ENCODE measurements at regions not wholly inside any gene's neighbourhood (a gene's known extent, or its start where the extent isn't known, plus 50 kb on each side); places are given as distances from the start of the nearest gene placed in this dataset.

DNA sequence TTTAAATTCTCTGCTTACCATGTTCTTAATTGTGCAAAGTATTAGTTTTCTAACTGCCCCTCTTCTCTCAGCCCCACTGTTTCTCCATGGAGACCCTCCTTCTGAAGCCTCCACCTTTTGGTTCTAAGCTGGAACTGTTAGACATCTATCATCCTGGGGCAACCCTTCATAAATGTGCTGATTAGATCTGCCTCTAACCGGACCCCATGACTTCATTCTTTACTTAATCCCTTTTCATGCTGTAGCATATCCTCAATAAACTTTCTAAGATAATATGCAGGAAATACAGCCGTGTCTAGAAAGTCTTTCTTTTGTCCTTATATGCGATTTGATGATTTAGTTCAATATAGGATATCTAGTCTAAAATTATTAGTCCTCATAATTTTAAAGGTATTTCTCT, 1020.1 kb downstream of the ADGRL2 start:
- Histone ChIP-seq H3K4me1 (ENCODE audit: insufficient read depth, low read length) (no peaks in the 10 kb centered on the region), H3K27me3 (ENCODE audit: control insufficient read depth in 1 of 2, insufficient read depth in 2 of 2, low read length in 2 of 2) (no peaks in the 10 kb centered on the region), H3K27ac (ENCODE audit: low read depth in 1 of 2, low read length in 2 of 2) (no peak overlapping the region), H3K36me3 (ENCODE audit: insufficient read depth, low read length) (no peaks in the 10 kb centered on the region), H3K9me3 (ENCODE audit: control insufficient read depth in 1 of 2, insufficient read depth in 1 of 2, low read length in 2 of 2) (peaks cover 0 to 4% of the 10 kb centered on the region in 2 experiments), H3K4me3 (ENCODE audit: low read length) (no peak overlapping the region)
- no peak overlapping the region for H3K4me3 Mint-ChIP-seq
- H3K27ac Mint-ChIP-seq: no peak overlapping the region
- H3K4me1 Mint-ChIP-seq (ENCODE audit: low read depth): peaks cover 12% of the 10 kb centered on the region
- POLR2A ChIA-PET: no interaction called here
- H3K27me3 Mint-ChIP-seq: no peaks in the 10 kb centered on the region
- intact Hi-C loops (cut with DNase I, micrococcal nuclease): no loop called here
- no peaks in the 10 kb centered on the region for H3K36me3 Mint-ChIP-seq (ENCODE audit: low read depth)
- DNase-seq (no peak), ATAC-seq (ENCODE audit: poor library complexity) (no peak)
- CTCF ChIA-PET: no interaction called here
- TF ChIP-seq, protein P1, sequence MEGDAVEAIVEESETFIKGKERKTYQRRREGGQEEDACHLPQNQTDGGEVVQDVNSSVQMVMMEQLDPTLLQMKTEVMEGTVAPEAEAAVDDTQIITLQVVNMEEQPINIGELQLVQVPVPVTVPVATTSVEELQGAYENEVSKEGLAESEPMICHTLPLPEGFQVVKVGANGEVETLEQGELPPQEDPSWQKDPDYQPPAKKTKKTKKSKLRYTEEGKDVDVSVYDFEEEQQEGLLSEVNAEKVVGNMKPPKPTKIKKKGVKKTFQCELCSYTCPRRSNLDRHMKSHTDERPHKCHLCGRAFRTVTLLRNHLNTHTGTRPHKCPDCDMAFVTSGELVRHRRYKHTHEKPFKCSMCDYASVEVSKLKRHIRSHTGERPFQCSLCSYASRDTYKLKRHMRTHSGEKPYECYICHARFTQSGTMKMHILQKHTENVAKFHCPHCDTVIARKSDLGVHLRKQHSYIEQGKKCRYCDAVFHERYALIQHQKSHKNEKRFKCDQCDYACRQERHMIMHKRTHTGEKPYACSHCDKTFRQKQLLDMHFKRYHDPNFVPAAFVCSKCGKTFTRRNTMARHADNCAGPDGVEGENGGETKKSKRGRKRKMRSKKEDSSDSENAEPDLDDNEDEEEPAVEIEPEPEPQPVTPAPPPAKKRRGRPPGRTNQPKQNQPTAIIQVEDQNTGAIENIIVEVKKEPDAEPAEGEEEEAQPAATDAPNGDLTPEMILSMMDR (IDR thresholded peaks at IDR 0.05): no peak
- no peaks in the 10 kb centered on the region for H3K9me3 Mint-ChIP-seq

DNA sequence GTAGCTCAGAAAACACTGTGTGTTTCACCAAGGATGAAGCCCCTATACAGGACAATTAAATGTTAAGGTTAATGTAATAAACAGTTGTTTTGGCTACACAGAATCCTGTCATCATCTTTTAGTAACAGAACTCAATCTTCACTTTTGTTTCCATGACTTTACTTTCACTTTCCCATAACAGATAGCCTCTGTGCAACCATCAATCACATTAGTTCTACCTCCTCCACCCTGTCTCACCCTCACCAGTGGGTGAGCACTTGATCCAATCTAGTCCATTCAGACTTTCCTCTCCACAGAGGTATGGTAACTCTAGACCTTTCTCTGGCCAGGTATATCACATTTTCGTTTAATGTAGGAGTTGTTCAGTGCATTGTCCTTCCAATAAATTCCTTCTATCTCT, 1018.5 kb downstream of the ADGRL2 start:
- DNase-seq: no peak
- Mint-ChIP-seq H3K27ac (no peak overlapping the region), H3K4me1 (ENCODE audit: low read depth) (peaks cover 12% of the 10 kb centered on the region), H3K4me3 (no peak overlapping the region), H3K27me3 (no peaks in the 10 kb centered on the region), H3K9me3 (no peaks in the 10 kb centered on the region), H3K36me3 (ENCODE audit: low read depth) (no peaks in the 10 kb centered on the region)
- POLR2A ChIA-PET: no interaction called here
- intact Hi-C loops (cut with DNase I, micrococcal nuclease): no loop called here
- Histone ChIP-seq H3K9me3 (ENCODE audit: control insufficient read depth in 1 of 2, insufficient read depth in 1 of 2, low read length in 2 of 2) (peaks cover 0 to 4% of the 10 kb centered on the region in 2 experiments), H3K27me3 (ENCODE audit: control insufficient read depth in 1 of 2, insufficient read depth in 2 of 2, low read length in 2 of 2) (no peaks in the 10 kb centered on the region), H3K4me1 (ENCODE audit: insufficient read depth, low read length) (no peaks in the 10 kb centered on the region), H3K4me3 (ENCODE audit: low read length) (no peak overlapping the region), H3K36me3 (ENCODE audit: insufficient read depth, low read length) (no peaks in the 10 kb centered on the region), H3K27ac (ENCODE audit: low read depth in 1 of 2, low read length in 2 of 2) (no peak overlapping the region)
- ATAC-seq (ENCODE audit: poor library complexity): no peak
- CTCF ChIA-PET: no interaction called here
- TF ChIP-seq, protein P1 (IDR thresholded peaks at IDR 0.05): no peak

DNA sequence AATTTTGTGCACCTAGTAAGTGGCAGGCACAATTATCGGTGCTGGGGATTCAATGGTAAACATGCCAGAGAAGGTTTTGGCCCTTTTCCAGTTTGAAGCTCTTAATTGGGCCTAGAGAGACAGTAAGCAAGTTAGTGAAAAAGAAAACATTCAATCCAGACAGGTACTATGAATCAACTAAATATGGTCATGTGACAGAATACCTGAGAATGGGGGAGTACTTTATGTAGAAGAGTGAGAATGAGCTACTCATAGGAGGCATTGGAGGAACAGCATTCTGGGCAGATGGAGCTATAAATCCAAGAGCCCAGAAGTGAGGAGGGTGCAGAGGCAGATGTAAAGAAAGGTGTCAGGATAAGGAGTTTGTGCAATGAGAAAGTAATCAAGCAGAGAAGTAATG, 1017.9 kb downstream of the ADGRL2 start:
- ChIA-PET CTCF (no interaction called here), POLR2A (no interaction called here)
- TF ChIP-seq, protein P1 (IDR thresholded peaks at IDR 0.05): no peak
- no peak overlapping the region for H3K4me3 Mint-ChIP-seq
- Histone ChIP-seq H3K4me3 (ENCODE audit: low read length) (no peak overlapping the region), H3K27me3 (ENCODE audit: control insufficient read depth in 1 of 2, insufficient read depth in 2 of 2, low read length in 2 of 2) (no peaks in the 10 kb centered on the region), H3K36me3 (ENCODE audit: insufficient read depth, low read length) (no peaks in the 10 kb centered on the region), H3K4me1 (ENCODE audit: insufficient read depth, low read length) (no peaks in the 10 kb centered on the region), H3K27ac (ENCODE audit: low read depth in 1 of 2, low read length in 2 of 2) (no peak overlapping the region), H3K9me3 (ENCODE audit: control insufficient read depth in 1 of 2, insufficient read depth in 1 of 2, low read length in 2 of 2) (peaks cover 0 to 4% of the 10 kb centered on the region in 2 experiments)
- ATAC-seq (ENCODE audit: poor library complexity) (no peak), DNase-seq (no peak)
- no peaks in the 10 kb centered on the region for H3K36me3 Mint-ChIP-seq (ENCODE audit: low read depth)
- H3K4me1 Mint-ChIP-seq (ENCODE audit: low read depth): peaks cover 12% of the 10 kb centered on the region
- H3K27ac Mint-ChIP-seq: no peak overlapping the region
- intact Hi-C loops (cut with DNase I, micrococcal nuclease): no loop called here
- no peaks in the 10 kb centered on the region for H3K9me3 Mint-ChIP-seq
- no peaks in the 10 kb centered on the region for H3K27me3 Mint-ChIP-seq
